H9 (cell line): ENCODE measurements at regions not wholly inside any gene's neighbourhood (a gene's known extent, or its start where the extent isn't known, plus 50 kb on each side); places are given as distances from the start of the nearest gene placed in this dataset.

Source experiments
- DNase-seq: peaks from one replicate; pipeline ENCODE4 v3.0.0-alpha.2; 2017
- H2AFZ ChIP-seq: one replicate; pipeline ENCODE4 v1.6.1; 2013; ENCODE audit warnings: mild to moderate bottlenecking, low read length, control low read depth, moderate library complexity
- H2AK5ac ChIP-seq: 2 replicates; pipeline ENCODE4 v1.6.1; 2013; ENCODE audit warnings: low read length, control low read depth, mixed read lengths; ENCODE audit not compliant: insufficient read length
- H2BK120ac ChIP-seq: one replicate; pipeline ENCODE4 v1.6.1; 2013; ENCODE audit warnings: low read depth, mild to moderate bottlenecking, low read length, control low read depth, inconsistent platforms; ENCODE audit not compliant: poor library complexity, severe bottlenecking
- H2BK12ac ChIP-seq: 2 replicates; pipeline ENCODE4 v1.6.1; 2013; ENCODE audit warnings: low read length, control low read depth, mixed read lengths, low read depth; ENCODE audit not compliant: insufficient read length
- H2BK15ac ChIP-seq: 2 replicates; pipeline ENCODE4 v1.6.1; 2013; ENCODE audit warnings: low read depth, low read length, control low read depth
- H2BK20ac ChIP-seq: one replicate; pipeline ENCODE4 v1.6.1; 2013; ENCODE audit warnings: low read depth, mild to moderate bottlenecking, low read length, control low read depth, inconsistent platforms; ENCODE audit not compliant: poor library complexity, severe bottlenecking
- H2BK5ac ChIP-seq: 2 replicates; pipeline ENCODE4 v1.6.1; 2013; ENCODE audit warnings: low read length, control low read depth, mixed read lengths; ENCODE audit not compliant: insufficient read length
- H3K14ac ChIP-seq: 2 replicates; pipeline ENCODE4 v1.6.1; 2013; ENCODE audit warnings: low read length, control low read depth; ENCODE audit not compliant: insufficient read depth
- H3K18ac ChIP-seq: 2 replicates; pipeline ENCODE4 v1.6.1; 2013; ENCODE audit warnings: low read depth, mild to moderate bottlenecking, mixed read lengths, low read length, control low read depth; ENCODE audit not compliant: insufficient read length
- H3K23ac ChIP-seq: 2 replicates; pipeline ENCODE4 v1.6.1; 2013; ENCODE audit warnings: low read length, control low read depth, mixed read lengths, low read depth; ENCODE audit not compliant: insufficient read length
- H3K23me2 ChIP-seq: 2 replicates; pipeline ENCODE4 v1.6.1; 2013; ENCODE audit warnings: low read depth, mild to moderate bottlenecking, mixed read lengths, low read length, control low read depth; ENCODE audit not compliant: insufficient read length, poor library complexity, severe bottlenecking
- H3K27ac ChIP-seq: 2 replicates; pipeline ENCODE4 v1.5.1; 2013; ENCODE audit warnings: low read length, control low read depth, mixed read lengths, low read depth; ENCODE audit not compliant: insufficient read length
- H3K27me3 ChIP-seq: 2 replicates; pipeline ENCODE4 v1.6.1; 2013; ENCODE audit warnings: low read length, control low read depth, inconsistent platforms; ENCODE audit not compliant: insufficient read depth
- H3K4ac ChIP-seq: 2 replicates; pipeline ENCODE4 v1.6.1; 2013; ENCODE audit warnings: low read depth, mild to moderate bottlenecking, control low read depth, inconsistent platforms, low read length, moderate library complexity
- H3K4me1 ChIP-seq: 2 replicates; pipeline ENCODE4 v1.6.1; 2013; ENCODE audit warnings: low read length, control low read depth, inconsistent platforms; ENCODE audit not compliant: insufficient read depth
- H3K4me2 ChIP-seq: 2 replicates; pipeline ENCODE4 v1.6.1; 2013; ENCODE audit warnings: low read length, control low read depth, mixed read lengths; ENCODE audit not compliant: insufficient read length, insufficient read depth
- H3K56ac ChIP-seq: 2 replicates; pipeline ENCODE4 v1.6.1; 2013; ENCODE audit warnings: low read depth, mild to moderate bottlenecking, mixed read lengths, low read length, control low read depth; ENCODE audit not compliant: insufficient read length
- H3K79me1 ChIP-seq: 2 replicates; pipeline ENCODE4 v1.6.1; 2013; ENCODE audit warnings: low read depth, mild to moderate bottlenecking, moderate library complexity, low read length, control low read depth, inconsistent platforms; ENCODE audit not compliant: insufficient read depth, poor library complexity, severe bottlenecking
- H3K79me2 ChIP-seq: 2 replicates; pipeline ENCODE4 v1.6.1; 2013; ENCODE audit warnings: low read length, control low read depth, inconsistent platforms; ENCODE audit not compliant: insufficient read depth
- H3K9ac ChIP-seq: 2 replicates; pipeline ENCODE4 v1.6.1; 2013; ENCODE audit warnings: low read length, control low read depth, mixed read lengths; ENCODE audit not compliant: insufficient read length; ENCODE audit errors: extremely low read depth
- H3K9me3 ChIP-seq: one replicate; pipeline ENCODE4 v1.6.1; 2013; ENCODE audit warnings: low read depth, low read length, inconsistent platforms; ENCODE audit not compliant: control insufficient read depth
- H3T11ph ChIP-seq: one replicate; pipeline ENCODE4 v1.6.1; 2013; ENCODE audit warnings: mild to moderate bottlenecking, low read length, control low read depth, inconsistent platforms
- H4K20me1 ChIP-seq: one replicate; pipeline ENCODE4 v1.6.1; 2013; ENCODE audit not compliant: control insufficient read depth, insufficient read length, insufficient read depth
- H4K5ac ChIP-seq: 2 replicates; pipeline ENCODE4 v1.6.1; 2013; ENCODE audit warnings: low read depth, mild to moderate bottlenecking, mixed read lengths, low read length, control low read depth; ENCODE audit not compliant: insufficient read length
- H4K8ac ChIP-seq: replicated peaks from 2 replicates; pipeline ENCODE4 v1.6.1; 2013; ENCODE audit warnings: low read length, control low read depth, mixed read lengths, low read depth; ENCODE audit not compliant: insufficient read length
- H4K91ac ChIP-seq: 2 replicates; pipeline ENCODE4 v1.6.1; 2013; ENCODE audit warnings: low read depth, mild to moderate bottlenecking, moderate library complexity, mixed read lengths, low read length, control low read depth; ENCODE audit not compliant: insufficient read length
- H3K27ac Mint-ChIP-seq, 3 experiments: 2 replicates in 2 of 3; 3 replicates in 1 of 3; pipeline ENCODE4 v1.8.0; 2020 to 2021; ENCODE audit warnings: mixed read lengths in 3 of 3, mild to moderate bottlenecking in 1 of 3, moderate library complexity in 1 of 3
- H3K27me3 Mint-ChIP-seq: 2 replicates; pipeline ENCODE4 v1.8.0; 2021; ENCODE audit warnings: low read depth, mild to moderate bottlenecking, moderate library complexity, mixed read lengths
- H3K36me3 Mint-ChIP-seq, 3 experiments: 2 replicates in 2 of 3; 3 replicates in 1 of 3; pipeline ENCODE4 v1.8.0; 2020 to 2021; ENCODE audit warnings: low read depth in 3 of 3, mixed read lengths in 3 of 3; ENCODE audit not compliant: insufficient read depth in 1 of 3
- H3K4me1 Mint-ChIP-seq, 2 experiments: 2 replicates each; pipeline ENCODE4 v1.8.0; 2020; ENCODE audit warnings: mixed read lengths in 2 of 2
- H3K4me3 Mint-ChIP-seq, 2 experiments: 2 replicates in 1 of 2; 3 replicates in 1 of 2; pipeline ENCODE4 v1.8.0; 2020 to 2021; ENCODE audit warnings: mild to moderate bottlenecking in 2 of 2, mixed read lengths in 2 of 2, moderate library complexity in 1 of 2
- H3K9me3 Mint-ChIP-seq, 2 experiments: 2 replicates in 1 of 2; 3 replicates in 1 of 2; pipeline ENCODE4 v1.8.0; 2020; ENCODE audit warnings: mild to moderate bottlenecking in 2 of 2, mixed read lengths in 2 of 2, moderate library complexity in 1 of 2
- CTCF ChIP-seq: fragments of 200-600 bp; sonication (generic); conservative IDR thresholded peaks from 3 replicates; pipeline ENCODE4 v1.8.0; 2021; ENCODE audit warnings: antibody characterized with exemption, mild to moderate bottlenecking
- WGBS: extraction: QIAGEN DNeasy Blood & Tissue Kit; methylation state at CpG from one replicate; pipeline ENCODE4 v1.1.7; 2013; ENCODE audit warnings: missing lambda C conversion rate, low lambda C conversion rate, mixed read lengths; ENCODE audit not compliant: insufficient read length; ENCODE audit errors: extremely low coverage; 5-methylcytosine and 5-hydroxymethylcytosine counted together

- Histone ChIP-seq H2AK5ac (no peak overlapping the region), H2BK20ac (no peak overlapping the region), H4K8ac (no peak overlapping the region), H4K5ac (no peak overlapping the region), H3K23me2 (no peaks in the 10 kb centered on the region), H3K23ac (no peak overlapping the region), H3K14ac (no peak overlapping the region), H3K27ac (no peak overlapping the region), H2BK120ac (no peak overlapping the region), H4K91ac (no peak overlapping the region), H3K79me2 (no peaks in the 10 kb centered on the region), H2BK15ac (no peak overlapping the region), H3K4me1 (0 out of 2 replicates have a peak, but pooled peaks cover 4% of the 10 kb centered on the region), H3K56ac (no peak overlapping the region), H3K9ac (no peak overlapping the region), H3K27me3 (no peaks in the 10 kb centered on the region), H3K4ac (no peak overlapping the region), H3K79me1 (no peaks in the 10 kb centered on the region), H3K4me2 (no peak overlapping the region), H3T11ph (no peak overlapping the region), H2BK5ac (no peak overlapping the region), H3K9me3 (no peaks in the 10 kb centered on the region), H2AFZ (no peak overlapping the region), H3K18ac (no peak overlapping the region), H4K20me1 (no peaks in the 10 kb centered on the region), H2BK12ac (no peak overlapping the region)
- WGBS, result no CpG with 5 or more reads among the region's 1 CpG
- peaks cover 6 to 10% of the 10 kb centered on the region in 2 experiments for H3K4me1 Mint-ChIP-seq
- no peak overlapping the region for H3K27ac Mint-ChIP-seq
- no peak for DNase-seq
- no peaks in the 10 kb centered on the region; a peak in 1 of 5 replicates for H3K9me3 Mint-ChIP-seq
- TF ChIP-seq CTCF, result no peak
- no peaks in the 10 kb centered on the region for H3K36me3 Mint-ChIP-seq
- H3K27me3 Mint-ChIP-seq, result peaks cover 3% of the 10 kb centered on the region; the same call in 1 of the 2 replicates
- no peak overlapping the region for H3K4me3 Mint-ChIP-seq
These were observed 58.5 kb upstream of the PITX2 start for GRCh38 chr4:110681381-110681780.
